Epithelial cell of proximal tubule (primary cell): ENCODE measurements at regions not wholly inside any gene's neighbourhood (a gene's known extent, or its start where the extent isn't known, plus 50 kb on each side); places are given as distances from the start of the nearest gene placed in this dataset.

Experiments used
- DNase-seq: peaks from one replicate; pipeline ENCODE4 v3.0.0-alpha.2; 2011; ENCODE audit warnings: low read depth
- H3K4me3 ChIP-seq: 2 replicates; pipeline ENCODE4 v1.5.1; 2011; ENCODE audit warnings: low read depth, mild to moderate bottlenecking, low read length
- TF ChIP-seq, protein P1 (sequence below): conservative IDR thresholded peaks from 2 replicates; pipeline ENCODE4 v1.5.1; 2012; ENCODE audit warnings: low read depth, mild to moderate bottlenecking, low read length

DNA sequence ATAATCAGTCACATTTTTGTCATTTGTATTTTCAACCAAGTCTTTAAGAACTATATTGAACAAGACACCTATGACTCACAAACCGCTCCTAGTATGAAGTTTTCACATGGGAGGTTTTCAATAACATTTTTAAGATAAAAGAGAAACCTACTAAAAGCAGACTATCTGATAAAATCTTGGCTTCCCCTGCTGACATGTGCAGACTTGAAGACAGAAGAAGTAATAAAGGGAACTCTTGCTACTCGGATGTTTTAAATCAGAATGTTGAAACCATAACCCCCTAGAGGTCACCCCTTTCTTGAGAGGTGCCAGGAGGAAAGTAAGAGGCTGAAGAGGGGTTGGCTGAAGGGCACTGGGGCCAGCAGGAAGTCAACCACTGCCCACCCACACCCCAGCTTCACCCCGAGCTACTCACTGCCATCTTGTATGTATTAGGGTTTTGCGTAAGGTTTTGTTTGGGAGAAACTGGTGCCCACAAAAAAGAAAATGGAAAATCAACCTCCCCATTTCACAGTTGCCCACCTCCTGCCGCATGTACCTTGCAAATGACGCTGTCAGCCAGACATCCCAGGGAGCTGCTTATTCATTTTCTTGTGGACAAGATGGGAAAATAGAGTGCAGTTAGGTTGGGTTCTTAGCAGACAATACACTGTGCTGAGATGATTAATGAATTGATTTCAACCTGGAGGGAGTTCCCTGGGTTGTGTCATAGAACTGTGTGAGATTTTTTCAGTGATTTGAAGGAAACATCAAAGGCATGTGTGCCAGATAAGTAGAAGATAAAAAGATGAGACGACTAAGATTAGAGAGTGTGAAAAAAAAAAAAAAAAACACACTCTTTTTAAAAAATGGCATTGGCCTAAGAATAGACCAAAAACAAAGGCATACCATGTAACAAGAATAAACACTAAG, 83.2 kb upstream of the TAB2 start:
- DNase-seq, result peak; percentile 44
- TF ChIP-seq, protein P1, sequence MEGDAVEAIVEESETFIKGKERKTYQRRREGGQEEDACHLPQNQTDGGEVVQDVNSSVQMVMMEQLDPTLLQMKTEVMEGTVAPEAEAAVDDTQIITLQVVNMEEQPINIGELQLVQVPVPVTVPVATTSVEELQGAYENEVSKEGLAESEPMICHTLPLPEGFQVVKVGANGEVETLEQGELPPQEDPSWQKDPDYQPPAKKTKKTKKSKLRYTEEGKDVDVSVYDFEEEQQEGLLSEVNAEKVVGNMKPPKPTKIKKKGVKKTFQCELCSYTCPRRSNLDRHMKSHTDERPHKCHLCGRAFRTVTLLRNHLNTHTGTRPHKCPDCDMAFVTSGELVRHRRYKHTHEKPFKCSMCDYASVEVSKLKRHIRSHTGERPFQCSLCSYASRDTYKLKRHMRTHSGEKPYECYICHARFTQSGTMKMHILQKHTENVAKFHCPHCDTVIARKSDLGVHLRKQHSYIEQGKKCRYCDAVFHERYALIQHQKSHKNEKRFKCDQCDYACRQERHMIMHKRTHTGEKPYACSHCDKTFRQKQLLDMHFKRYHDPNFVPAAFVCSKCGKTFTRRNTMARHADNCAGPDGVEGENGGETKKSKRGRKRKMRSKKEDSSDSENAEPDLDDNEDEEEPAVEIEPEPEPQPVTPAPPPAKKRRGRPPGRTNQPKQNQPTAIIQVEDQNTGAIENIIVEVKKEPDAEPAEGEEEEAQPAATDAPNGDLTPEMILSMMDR, result no peak
- no peak overlapping the region for H3K4me3 ChIP-seq

DNA sequence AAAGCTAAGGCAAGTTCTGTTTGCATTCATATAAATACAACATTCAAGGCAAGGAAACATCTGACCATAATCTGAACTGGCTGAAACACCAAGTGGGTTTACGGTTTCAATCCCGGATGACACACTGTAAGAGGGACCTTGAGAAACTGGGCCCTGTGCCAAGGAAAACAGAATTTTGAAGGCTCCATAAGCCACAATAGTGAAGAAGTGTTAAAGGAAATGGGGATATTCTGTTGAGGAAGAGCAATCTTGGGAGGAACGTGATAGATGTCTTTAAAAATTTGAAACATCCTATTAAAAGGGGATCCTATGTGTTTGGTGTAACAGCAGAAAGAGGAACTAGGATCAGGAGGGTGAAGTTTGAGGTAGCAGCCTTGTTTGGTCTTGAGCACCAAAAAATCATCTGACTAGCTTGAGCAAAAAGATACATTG, 82.4 kb upstream of the TAB2 start:
- H3K4me3 ChIP-seq, result no peak overlapping the region
- DNase-seq, result peak; percentile 54
- TF ChIP-seq, protein P1, result no peak

DNA sequence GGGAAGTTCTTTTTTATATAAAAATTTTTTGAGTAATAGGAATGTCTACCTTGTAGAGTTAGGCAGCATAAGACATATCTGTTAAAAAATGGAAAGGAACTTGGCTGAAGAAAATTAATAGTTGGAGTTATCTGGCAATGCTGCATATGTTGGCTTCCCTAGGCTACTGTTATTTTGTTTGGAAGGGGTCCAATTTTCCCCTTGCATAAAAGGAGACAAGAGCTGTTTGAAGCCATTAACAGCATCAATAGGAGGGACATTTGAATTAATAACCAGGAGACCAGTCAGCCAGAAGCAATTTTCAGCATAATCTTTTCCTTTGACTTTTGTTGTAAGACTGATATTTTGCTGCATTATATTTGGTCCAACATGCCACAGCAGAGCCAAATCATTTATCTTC, 80.9 kb upstream of the TAB2 start:
- TF ChIP-seq, protein P1, result no peak
- DNase-seq, result no peak
- H3K4me3 ChIP-seq, result no peak overlapping the region

DNA sequence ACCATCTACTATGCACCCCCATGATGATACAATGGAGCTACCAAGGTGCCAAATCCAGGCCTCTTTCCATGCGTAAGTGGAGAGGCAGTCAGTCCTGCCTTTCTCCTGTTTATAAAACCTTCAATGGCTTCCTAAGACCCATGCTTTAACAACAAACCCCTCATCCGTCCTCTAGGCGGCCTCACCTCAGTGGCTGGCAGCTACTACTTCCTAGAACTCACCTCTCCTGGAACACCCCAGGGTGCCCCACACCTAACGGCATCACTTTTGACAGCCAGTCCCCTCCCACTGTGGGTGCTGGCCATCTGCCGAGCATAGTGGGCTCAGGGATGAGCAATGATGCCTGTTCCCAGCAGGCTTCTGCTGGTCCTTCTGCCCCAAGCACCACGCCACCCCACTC, 80.0 kb upstream of the TAB2 start:
- no peak overlapping the region for H3K4me3 ChIP-seq
- no peak for DNase-seq
- TF ChIP-seq, protein P1, result no peak

DNA sequence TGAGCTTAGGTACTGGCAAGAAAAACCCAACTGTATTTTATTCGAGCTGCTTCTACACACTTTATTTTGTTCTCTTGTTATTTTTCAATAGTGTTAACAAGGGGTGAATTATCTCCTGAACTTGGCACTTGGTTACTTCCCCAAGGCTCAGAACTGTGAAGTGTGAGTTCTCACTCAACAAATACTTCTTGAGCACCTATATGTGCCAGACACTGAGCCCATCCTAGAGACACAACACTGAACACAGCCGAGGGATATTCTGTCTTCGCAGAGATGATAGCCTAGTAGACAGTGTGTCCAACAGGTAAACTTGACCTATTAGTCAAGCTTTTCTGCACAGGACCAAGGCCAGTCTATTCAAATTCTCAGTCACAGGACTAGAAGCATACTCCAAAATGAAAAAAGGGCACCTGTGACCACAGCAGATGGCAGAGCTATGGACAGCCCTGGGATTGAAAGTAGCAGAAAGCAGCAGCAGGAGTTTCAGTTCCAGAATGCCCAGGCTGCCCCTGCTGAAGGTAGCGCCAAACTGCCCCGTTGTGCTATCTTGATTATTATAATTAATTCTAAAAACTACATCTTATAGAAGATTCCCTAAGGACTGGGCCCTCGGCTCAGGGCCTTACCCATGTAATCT, 77.8 kb upstream of the TAB2 start:
- DNase-seq, result no peak
- no peak overlapping the region for H3K4me3 ChIP-seq
- TF ChIP-seq, protein P1, result no peak

DNA sequence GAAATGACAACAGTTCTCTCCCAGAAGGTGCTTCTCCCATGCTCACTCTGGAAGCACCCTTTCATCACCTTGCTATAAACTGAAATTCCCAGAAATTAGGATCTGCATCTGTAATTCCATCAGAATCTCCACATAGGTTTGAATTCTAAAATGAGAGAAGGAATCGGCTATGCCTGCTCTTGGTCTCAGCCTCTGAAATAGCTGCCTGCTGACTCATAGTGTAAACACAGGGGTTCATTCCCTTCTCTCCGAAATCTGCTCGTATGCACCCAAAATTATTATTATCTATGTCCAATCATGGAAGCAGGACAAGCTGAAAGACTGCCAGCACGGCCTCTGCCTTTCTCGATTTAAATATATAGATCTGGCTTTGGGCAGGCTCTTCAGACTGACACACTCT, 74.6 kb upstream of the TAB2 start:
- no peak overlapping the region for H3K4me3 ChIP-seq
- TF ChIP-seq, protein P1, result no peak
- DNase-seq, result no peak
